ENCODE measurements at regions not wholly inside any gene's neighbourhood (a gene's known extent, or its start where the extent isn't known, plus 50 kb on each side); places are given as distances from the start of the nearest gene placed in this dataset.
"Not testable (repeated sequence)": the region's sequence is repeated elsewhere in the genome, so short reads cannot be mapped to it uniquely, and the experiment has no call there.

- DNase-seq (ENCODE audit: low spot score); H3K27me3 Mint-ChIP-seq (ENCODE audit: low read depth); H3K36me3 Mint-ChIP-seq (ENCODE audit: low read depth); intact Hi-C loops (cut with micrococcal nuclease); H3K9me3 Mint-ChIP-seq; H3K4me3 Mint-ChIP-seq (ENCODE audit: low read depth); H3K4me1 Mint-ChIP-seq (ENCODE audit: low read depth); H3K27ac Mint-ChIP-seq: not testable (repeated sequence)
These were observed 82.3 kb upstream of the PRDX6 start for GRCh38 chr1:173394813-173395212.

DNA sequence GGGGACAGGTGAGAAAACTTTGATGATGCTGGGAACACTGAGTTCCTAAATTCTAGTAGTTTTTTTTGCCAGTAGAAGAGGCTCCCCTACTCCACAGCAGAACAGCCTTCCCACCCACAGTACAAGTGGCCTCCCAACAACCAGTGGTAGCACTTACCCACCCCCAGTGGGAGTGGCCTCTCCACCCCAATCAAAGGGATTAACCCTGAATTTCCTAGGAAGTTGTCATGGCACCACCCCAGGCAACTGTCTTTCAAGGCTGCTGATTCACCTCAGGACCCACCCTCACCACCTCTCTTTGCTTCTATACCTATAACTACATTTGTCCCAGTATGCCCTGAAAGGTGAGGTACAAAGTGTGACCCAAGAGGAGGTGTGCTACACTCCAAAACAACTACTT lies 81.4 kb upstream of the PRDX6 start:
- DNase-seq (ENCODE audit: low spot score), result no peak
- Mint-ChIP-seq H3K4me1 (ENCODE audit: low read depth) (no peaks in the 10 kb centered on the region), H3K27me3 (ENCODE audit: low read depth) (no peaks in the 10 kb centered on the region), H3K36me3 (ENCODE audit: low read depth) (no peaks in the 10 kb centered on the region), H3K9me3 (no peaks in the 10 kb centered on the region), H3K4me3 (ENCODE audit: low read depth) (no peak overlapping the region), H3K27ac (no peak overlapping the region)
- intact Hi-C loops (cut with micrococcal nuclease), result no loop called here

DNA sequence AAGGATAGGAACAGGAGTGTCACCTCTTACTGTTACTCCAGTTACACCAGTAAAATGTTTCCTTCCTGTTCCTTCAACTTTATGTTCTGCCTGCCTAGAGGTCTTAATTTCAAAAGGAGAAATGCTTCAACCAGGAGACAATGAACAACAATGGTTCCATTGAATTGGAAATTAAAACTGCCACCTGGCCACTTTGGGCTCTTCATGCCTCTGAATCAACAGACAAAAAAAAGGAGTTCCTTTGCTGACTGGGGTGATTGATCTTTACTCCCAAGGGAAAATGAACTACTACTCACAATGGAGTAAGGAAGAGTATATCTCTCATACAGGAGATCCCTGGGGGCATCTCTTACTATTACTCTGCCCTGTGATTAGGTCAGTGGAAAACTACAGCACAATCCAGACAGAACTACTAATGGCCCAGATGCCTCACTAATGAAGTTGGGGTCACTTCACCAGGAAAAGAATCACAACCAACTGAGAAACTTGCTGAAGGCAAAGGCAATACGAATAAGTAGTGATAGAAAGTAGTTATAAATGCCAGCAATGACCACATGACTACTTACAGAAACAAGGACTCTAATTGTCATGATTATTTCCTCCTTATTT lies 76.6 kb upstream of the PRDX6 start:
- H3K9me3 Mint-ChIP-seq, result no peaks in the 10 kb centered on the region
- no peak overlapping the region for H3K4me3 Mint-ChIP-seq (ENCODE audit: low read depth)
- H3K27me3 Mint-ChIP-seq (ENCODE audit: low read depth), result no peaks in the 10 kb centered on the region
- no peaks in the 10 kb centered on the region for H3K36me3 Mint-ChIP-seq (ENCODE audit: low read depth)
- intact Hi-C loops (cut with micrococcal nuclease), result loop anchor here (10.0 kb wide), 1 partner anchor 516 kb away; no protein-coding TSS in a partner anchor
- H3K4me1 Mint-ChIP-seq (ENCODE audit: low read depth), result peaks cover under 1% of the 10 kb centered on the region
- no peak for DNase-seq (ENCODE audit: low spot score)
- no peak overlapping the region for H3K27ac Mint-ChIP-seq

GRCh38 chr1:173403996-173404395 lies 73.1 kb upstream of the PRDX6 start:
- Mint-ChIP-seq H3K9me3 (no peaks in the 10 kb centered on the region), H3K4me1 (ENCODE audit: low read depth) (peaks cover 12% of the 10 kb centered on the region), H3K4me3 (ENCODE audit: low read depth) (no peak overlapping the region), H3K27ac (no peak overlapping the region), H3K27me3 (ENCODE audit: low read depth) (no peaks in the 10 kb centered on the region), H3K36me3 (ENCODE audit: low read depth) (no peaks in the 10 kb centered on the region)
- intact Hi-C loops (cut with micrococcal nuclease), result loop anchor here (10.0 kb wide), 1 partner anchor 519 kb away; no protein-coding TSS in a partner anchor
- DNase-seq (ENCODE audit: low spot score), result no peak

DNA sequence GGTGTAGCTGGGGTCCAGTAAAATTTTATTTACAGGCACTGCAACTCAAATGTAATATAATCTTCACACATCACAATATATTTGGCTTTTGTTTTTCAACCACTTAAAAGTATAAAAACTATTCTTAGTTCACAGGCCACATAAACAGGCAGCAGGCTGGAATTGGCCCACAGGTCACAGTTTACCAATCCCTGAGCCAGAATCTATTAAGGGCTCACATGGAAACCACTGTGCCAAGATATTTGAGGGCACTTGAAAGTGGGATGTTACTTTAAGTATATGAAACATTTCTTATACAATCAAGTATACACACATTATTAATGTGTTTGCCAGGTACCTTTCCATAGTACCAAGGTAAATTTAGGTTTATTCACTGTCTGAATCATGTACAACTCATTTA lies 71.9 kb upstream of the PRDX6 start:
- no peaks in the 10 kb centered on the region for H3K27me3 Mint-ChIP-seq (ENCODE audit: low read depth)
- H3K4me3 Mint-ChIP-seq (ENCODE audit: low read depth), result no peak overlapping the region

DNA sequence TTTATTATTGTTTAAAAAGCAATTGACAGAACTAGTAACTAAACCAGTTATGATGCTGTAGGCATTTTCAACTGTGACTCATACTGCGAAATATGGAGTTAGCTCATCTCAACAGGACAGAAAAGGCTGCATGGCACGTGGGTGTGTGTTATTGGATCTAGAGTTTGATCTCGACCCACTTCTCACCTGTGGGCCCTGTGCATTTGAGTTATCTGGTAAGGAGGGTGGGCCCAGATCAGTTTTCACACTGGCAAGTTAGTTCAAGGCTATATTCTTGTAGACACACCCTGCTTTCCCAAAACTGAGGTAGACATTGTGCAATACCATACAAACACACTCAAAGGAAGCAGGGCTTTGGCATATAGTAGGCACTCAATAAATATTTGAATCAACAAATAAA lies 71.3 kb upstream of the PRDX6 start:
- no peak overlapping the region for H3K27ac Mint-ChIP-seq
- DNase-seq (ENCODE audit: low spot score), result no peak
- no peaks in the 10 kb centered on the region for H3K9me3 Mint-ChIP-seq
- H3K27me3 Mint-ChIP-seq (ENCODE audit: low read depth), result no peaks in the 10 kb centered on the region
- H3K4me3 Mint-ChIP-seq (ENCODE audit: low read depth), result no peak overlapping the region
- H3K36me3 Mint-ChIP-seq (ENCODE audit: low read depth), result peaks cover 5% of the 10 kb centered on the region
- H3K4me1 Mint-ChIP-seq (ENCODE audit: low read depth), result peaks cover 13% of the 10 kb centered on the region
- intact Hi-C loops (cut with micrococcal nuclease), result loop anchor here (10.0 kb wide), 1 partner anchor 521 kb away; no protein-coding TSS in a partner anchor

More for the DNA sequence above, 71.9 kb upstream of the PRDX6 start:
- peaks cover 3% of the 10 kb centered on the region for H3K36me3 Mint-ChIP-seq (ENCODE audit: low read depth)
- H3K9me3 Mint-ChIP-seq, result no peaks in the 10 kb centered on the region
- peaks cover 13% of the 10 kb centered on the region for H3K4me1 Mint-ChIP-seq (ENCODE audit: low read depth)
- no peak overlapping the region for H3K27ac Mint-ChIP-seq
- intact Hi-C loops (cut with micrococcal nuclease), result loop anchor here (10.0 kb wide), 1 partner anchor 520 kb away; no protein-coding TSS in a partner anchor
- DNase-seq (ENCODE audit: low spot score), result no peak

DNA sequence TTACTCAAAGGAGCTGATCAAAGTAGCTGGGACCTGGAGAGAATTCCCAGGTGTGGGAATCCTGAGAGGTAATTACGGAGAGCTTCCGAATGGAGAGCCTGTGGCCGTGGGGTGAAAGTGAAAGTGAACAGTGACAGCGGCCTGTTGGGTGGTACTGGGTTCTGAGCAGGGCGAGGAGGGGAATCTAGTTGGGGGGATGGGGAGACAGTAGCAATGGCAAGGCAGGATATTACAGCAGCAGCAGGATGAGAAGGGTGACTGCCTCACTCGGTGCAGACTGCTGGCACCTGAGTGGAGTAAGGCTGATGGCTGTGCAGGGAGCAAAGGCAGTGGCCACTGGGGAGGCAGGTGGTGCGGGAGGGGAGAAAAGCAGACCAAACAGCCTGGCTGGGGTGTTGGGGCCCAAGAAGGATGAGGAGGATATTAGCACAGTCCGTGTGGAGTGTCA lies 70.3 kb upstream of the PRDX6 start:
- H3K27me3 Mint-ChIP-seq (ENCODE audit: low read depth), result no peaks in the 10 kb centered on the region
- H3K27ac Mint-ChIP-seq, result no peak overlapping the region
- H3K4me3 Mint-ChIP-seq (ENCODE audit: low read depth), result no peak overlapping the region
- H3K4me1 Mint-ChIP-seq (ENCODE audit: low read depth), result peaks cover 13% of the 10 kb centered on the region
- intact Hi-C loops (cut with micrococcal nuclease), result loop anchor here (10.0 kb wide), 1 partner anchor 522 kb away; no protein-coding TSS in a partner anchor
- no peak for DNase-seq (ENCODE audit: low spot score)
- H3K9me3 Mint-ChIP-seq, result no peaks in the 10 kb centered on the region
- H3K36me3 Mint-ChIP-seq (ENCODE audit: low read depth), result peaks cover 5% of the 10 kb centered on the region

DNA sequence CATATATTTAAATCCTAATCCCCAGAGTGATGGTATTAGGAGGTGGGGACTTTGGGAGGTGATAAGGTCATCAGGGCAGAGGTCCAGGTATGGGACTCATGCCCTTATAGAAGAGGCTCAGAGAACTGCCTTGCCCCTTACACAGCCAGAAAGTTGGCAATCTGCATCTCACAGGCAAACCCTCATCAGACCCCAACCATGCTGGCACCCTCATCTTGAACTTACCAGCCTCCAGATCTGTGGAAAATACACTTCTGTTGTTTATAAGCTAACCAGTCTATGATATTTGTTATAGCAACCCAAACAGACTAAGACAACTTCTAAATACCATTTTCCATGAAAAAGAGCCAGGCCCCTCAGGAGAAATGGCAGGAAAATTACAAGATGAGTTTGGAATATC lies 69.3 kb upstream of the PRDX6 start:
- intact Hi-C loops (cut with micrococcal nuclease), result loop anchor here (10.0 kb wide), 1 partner anchor 523 kb away; no protein-coding TSS in a partner anchor
- Mint-ChIP-seq H3K9me3 (no peaks in the 10 kb centered on the region), H3K4me1 (ENCODE audit: low read depth) (peaks cover 15% of the 10 kb centered on the region), H3K27ac (no peak overlapping the region), H3K27me3 (ENCODE audit: low read depth) (no peaks in the 10 kb centered on the region), H3K4me3 (ENCODE audit: low read depth) (no peak overlapping the region), H3K36me3 (ENCODE audit: low read depth) (peaks cover 5% of the 10 kb centered on the region)
- no peak for DNase-seq (ENCODE audit: low spot score)

DNA sequence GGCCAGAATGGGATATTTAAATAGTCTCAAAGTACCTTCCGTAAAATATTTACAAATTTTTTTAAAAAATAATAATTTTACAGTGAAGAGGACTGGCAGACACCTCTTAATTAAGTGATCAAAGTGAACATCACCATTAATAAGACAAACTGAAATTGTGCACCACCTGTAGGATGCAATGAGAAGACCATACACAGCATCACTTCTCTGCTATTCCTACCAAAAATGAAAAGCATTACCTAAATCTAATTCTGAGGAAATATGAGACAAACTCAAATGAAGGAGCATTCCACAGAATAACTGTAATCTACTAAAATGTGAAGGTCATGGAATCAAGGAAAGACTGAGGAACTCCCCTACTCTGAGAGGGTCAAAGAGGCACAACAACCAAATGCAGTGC lies 68.2 kb upstream of the PRDX6 start:
- no peak for DNase-seq (ENCODE audit: low spot score)
- Mint-ChIP-seq H3K9me3 (no peaks in the 10 kb centered on the region), H3K4me1 (ENCODE audit: low read depth) (peaks cover 18% of the 10 kb centered on the region), H3K27ac (no peak overlapping the region), H3K36me3 (ENCODE audit: low read depth) (peaks cover 5% of the 10 kb centered on the region), H3K27me3 (ENCODE audit: low read depth) (no peaks in the 10 kb centered on the region), H3K4me3 (ENCODE audit: low read depth) (no peak overlapping the region)
- intact Hi-C loops (cut with micrococcal nuclease), result loop anchor here (10.0 kb wide), 1 partner anchor 524 kb away; no protein-coding TSS in a partner anchor

GRCh38 chr1:173409613-173410012 lies 67.5 kb upstream of the PRDX6 start:
- no peaks in the 10 kb centered on the region for H3K9me3 Mint-ChIP-seq
- H3K4me1 Mint-ChIP-seq (ENCODE audit: low read depth), result peaks cover 18% of the 10 kb centered on the region
- DNase-seq (ENCODE audit: low spot score), result no peak
- peaks cover 5% of the 10 kb centered on the region for H3K36me3 Mint-ChIP-seq (ENCODE audit: low read depth)
- no peak overlapping the region for H3K4me3 Mint-ChIP-seq (ENCODE audit: low read depth)
- no peaks in the 10 kb centered on the region for H3K27me3 Mint-ChIP-seq (ENCODE audit: low read depth)
- intact Hi-C loops (cut with micrococcal nuclease), result loop anchor here (10.0 kb wide), 1 partner anchor 525 kb away; no protein-coding TSS in a partner anchor
- H3K27ac Mint-ChIP-seq, result no peak overlapping the region

- no peak overlapping the region for H3K4me3 Mint-ChIP-seq (ENCODE audit: low read depth)
- H3K36me3 Mint-ChIP-seq (ENCODE audit: low read depth), result peaks cover 5% of the 10 kb centered on the region
- DNase-seq (ENCODE audit: low spot score), result no peak
- peaks cover 21% of the 10 kb centered on the region for H3K4me1 Mint-ChIP-seq (ENCODE audit: low read depth)
- no peaks in the 10 kb centered on the region for H3K27me3 Mint-ChIP-seq (ENCODE audit: low read depth)
- intact Hi-C loops (cut with micrococcal nuclease), result no loop called here
- H3K27ac Mint-ChIP-seq, result no peak overlapping the region
- no peaks in the 10 kb centered on the region for H3K9me3 Mint-ChIP-seq
These were observed 66.9 kb upstream of the PRDX6 start for GRCh38 chr1:173410133-173410793.

GRCh38 chr1:173410794-173411236 lies 66.3 kb upstream of the PRDX6 start:
- H3K4me1 Mint-ChIP-seq (ENCODE audit: low read depth), result peaks cover 17% of the 10 kb centered on the region
- H3K9me3 Mint-ChIP-seq, result no peaks in the 10 kb centered on the region
- H3K4me3 Mint-ChIP-seq (ENCODE audit: low read depth), result no peak overlapping the region
- H3K36me3 Mint-ChIP-seq (ENCODE audit: low read depth), result peaks cover 5% of the 10 kb centered on the region
- intact Hi-C loops (cut with micrococcal nuclease), result no loop called here
- no peak for DNase-seq (ENCODE audit: low spot score)
- H3K27ac Mint-ChIP-seq, result no peak overlapping the region
- H3K27me3 Mint-ChIP-seq (ENCODE audit: low read depth), result no peaks in the 10 kb centered on the region

All from activated T-helper 2 cell treated with anti-CD3 and anti-CD28 coated beads, Interferon-gamma antibody, Interleukin-2, Interleukin-4, amounts not matched to agents 10 μg/mL and 5 μg/mL and 100 μg/mL, durations not matched to agents 14 hours and 24 hours and 36 hours (primary cell).